ENCODE measurements at regions not wholly inside any gene's neighbourhood (a gene's known extent, or its start where the extent isn't known, plus 50 kb on each side); places are given as distances from the start of the nearest gene placed in this dataset.
"Not testable (repeated sequence)": the region's sequence is repeated elsewhere in the genome, so short reads cannot be mapped to it uniquely, and the experiment has no call there.

DNA sequence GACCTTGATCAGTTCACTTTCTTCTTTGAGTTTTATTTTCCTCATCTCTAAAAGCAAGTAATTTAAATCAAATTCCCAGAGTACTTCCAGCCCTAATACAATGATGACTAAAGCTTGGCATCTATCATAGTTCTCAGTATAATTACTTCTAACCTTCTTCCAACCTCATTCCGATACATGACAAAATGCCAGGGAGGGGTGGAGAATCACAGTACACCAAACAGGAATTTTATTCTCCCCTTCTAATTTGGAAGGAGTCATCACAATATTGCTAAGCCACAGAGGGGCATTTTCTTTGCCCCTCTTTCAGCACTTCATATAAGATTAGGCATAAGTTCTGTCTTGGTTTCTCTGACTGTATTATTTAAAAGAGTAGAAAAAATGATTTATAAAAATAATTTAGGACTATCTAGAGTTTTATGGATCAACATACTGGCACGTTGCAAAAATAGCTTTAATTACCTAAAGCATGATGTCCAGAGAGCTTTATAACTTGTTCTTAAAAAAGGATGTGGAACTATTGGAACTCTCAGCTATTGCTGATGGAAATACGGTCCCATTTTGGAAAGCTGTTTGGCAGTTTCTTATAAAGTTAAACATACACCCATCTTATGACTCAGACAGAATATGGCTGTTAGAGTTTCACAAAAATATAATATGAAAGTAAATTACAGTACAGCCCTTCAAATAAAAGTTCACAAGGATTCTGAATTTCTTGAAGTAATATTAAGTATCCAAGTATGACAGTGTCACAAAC is 86.9 kb upstream of the UBE2E2 start:
- DNase-seq: no peak

- no peak for DNase-seq
Measured at GRCh38 chr3:23117856-23118255, 85.3 kb upstream of the UBE2E2 start.

DNA sequence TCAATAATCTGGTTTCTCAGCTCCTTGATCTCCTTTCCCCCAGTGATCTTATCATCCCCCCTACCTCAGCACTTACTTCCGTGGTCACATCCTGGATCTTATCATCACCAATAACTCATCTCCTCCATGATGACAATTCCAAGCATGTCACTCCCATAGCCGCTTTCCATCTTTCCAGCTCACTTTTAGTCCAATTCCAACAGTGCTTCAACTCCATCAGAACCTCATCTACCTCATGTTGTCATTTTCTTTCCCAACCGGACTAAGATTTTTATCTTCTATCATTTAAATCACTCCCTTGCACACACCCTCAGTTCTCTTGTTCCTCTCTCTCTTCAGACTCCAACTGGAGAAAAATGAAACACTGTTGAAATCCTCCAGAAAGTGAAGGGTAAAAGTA is 75.9 kb upstream of the UBE2E2 start:
- DNase-seq: no peak

DNA sequence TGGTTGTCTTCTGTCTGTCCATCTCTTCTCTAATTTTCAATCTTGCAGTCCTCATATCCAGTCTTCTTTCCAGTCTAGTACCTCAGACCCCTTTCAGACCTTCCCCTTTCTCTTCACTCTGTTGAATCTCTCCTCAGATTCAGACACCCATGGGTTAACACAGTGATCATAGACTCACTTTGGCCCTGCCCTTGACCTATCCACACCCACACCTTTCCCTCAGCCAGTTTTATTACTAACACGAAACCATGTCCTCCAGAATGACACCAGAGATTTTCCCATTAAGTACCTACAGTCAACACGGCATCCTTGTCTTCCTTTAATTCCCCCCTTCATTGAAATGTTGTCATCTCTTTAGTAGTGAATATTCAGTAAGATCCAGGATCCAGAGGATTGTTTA is 74.5 kb upstream of the UBE2E2 start:
- no peak for DNase-seq

DNA sequence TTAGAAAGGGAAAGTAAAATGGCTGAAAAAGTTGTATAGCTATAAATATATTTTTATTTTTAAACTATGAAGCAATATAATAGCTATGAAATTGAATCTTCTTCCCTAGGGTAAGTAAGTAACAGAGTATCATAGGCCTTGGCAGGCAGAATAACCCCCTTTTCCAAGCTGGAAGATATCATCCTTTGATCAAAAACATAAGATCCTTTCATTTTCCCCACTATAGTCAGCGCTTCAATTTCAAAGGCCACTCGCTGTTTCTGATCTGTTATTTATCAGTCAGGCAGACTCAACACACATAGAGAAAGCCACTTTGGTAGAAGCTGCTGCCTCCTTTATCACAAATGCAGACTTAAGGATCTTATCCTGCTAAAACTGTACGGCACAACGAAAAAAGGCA is 74.0 kb upstream of the UBE2E2 start:
- DNase-seq: no peak

GRCh38 chr3:23129817-23130216 is 73.3 kb upstream of the UBE2E2 start:
- DNase-seq: no peak

DNA sequence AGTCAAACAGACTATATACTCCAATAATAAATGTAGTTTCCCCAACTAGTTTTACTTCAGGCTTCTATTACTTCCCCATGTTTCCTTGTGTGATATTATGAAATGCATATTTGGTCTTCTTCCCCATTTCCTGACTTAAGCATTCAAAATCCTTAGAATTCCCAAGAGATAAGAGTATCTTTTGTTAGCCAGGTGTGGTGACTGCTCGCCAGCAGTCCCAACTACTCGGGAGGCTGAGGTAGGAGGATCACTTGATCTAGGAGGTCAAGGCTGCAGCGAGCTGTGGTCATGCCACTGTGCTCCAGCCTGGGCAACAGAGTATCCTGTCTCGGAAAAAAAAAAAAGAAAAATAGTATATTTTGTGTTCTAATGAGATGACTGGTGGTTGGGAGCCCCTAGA is 72.7 kb upstream of the UBE2E2 start:
- DNase-seq: no peak

DNA sequence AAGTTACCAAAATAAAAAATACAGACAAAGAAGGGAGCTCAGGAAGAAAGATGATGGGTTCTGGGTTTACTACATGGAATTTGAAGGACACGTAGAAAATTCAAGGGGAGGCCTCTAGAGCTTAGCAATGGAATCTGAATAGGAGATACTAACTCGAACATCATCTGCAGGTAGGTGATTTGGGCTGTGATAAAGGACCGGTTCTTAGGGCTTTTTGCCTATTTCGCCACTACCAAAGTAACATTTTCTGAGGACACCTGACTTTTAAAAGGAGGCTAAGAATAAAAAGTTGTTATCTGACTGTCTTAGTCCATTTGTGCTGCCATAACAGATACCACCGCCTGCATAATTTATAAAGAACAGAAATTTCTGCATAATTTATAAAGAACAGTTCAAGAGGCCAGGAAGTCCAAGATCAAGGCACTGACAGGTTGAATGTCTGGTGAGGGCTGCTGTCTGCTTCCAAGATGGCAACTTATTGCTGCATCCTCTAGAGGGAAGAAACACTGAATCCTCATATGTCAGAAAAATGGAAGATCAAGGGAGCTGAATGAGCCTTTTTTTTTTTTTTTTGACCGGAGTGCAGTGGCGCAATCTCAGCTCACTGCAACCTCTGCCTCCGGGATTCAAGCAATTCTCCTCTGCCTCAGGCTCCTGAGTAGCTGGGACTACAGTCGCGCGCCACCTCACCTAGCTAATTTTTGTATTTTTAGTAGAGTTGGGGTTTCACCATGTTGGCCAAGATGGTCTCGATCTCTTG is 67.9 kb upstream of the UBE2E2 start:
- no peak for DNase-seq

DNA sequence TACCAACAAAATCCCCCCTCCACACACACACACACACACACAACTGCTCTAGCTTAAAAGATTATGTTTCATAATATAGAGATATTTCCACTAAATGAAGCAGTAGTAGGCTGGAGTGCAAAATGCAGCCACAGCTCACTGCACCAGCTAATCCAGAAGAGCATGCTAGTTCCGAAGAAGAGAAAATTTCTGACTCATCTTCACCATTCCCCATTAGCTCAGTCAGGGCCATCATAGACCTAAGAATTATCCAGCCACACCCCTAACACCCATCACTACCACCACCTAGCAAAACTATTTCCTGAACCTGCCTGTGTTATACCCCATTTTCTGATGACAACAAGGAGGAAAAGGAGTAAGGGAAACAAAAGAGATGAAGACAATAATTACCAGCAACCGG is 67.1 kb upstream of the UBE2E2 start:
- DNase-seq: no peak

DNA sequence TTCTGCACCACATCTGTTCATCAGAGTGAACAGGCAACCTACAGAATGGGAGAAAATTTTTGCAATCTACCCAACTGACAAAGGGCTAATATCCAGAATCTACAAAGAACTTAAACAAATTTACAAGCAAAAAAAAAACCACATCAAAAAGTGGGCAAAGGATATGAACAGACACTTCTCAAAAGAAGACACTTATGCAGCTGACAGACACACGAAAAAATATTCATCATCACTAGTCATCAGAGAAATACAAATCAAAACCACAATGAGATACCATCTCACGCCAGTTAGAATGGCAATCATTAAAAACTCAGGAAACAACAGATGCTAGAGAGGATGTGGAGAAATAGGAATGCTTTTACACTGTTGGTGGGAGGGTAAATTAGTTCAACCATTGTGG is 59.1 kb upstream of the UBE2E2 start:
- DNase-seq: not testable (repeated sequence)

DNA sequence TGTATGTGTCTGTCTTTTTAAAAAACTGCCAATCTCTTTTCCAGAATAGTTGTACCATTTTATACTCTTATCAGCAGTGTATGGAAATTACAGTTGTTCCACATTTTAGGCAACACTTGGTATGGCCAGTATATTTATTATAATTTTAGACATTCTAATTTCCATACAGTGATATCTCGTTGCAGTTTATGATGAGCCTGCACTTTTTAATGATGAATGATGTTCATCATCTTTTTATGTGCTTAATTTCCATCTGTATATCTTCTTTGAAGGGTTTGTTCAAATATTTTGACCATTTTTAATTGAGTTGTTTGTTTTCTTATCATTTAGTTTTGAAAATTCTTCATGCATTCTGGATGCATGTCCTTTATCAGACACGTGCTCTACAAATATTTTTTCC is 57.0 kb upstream of the UBE2E2 start:
- DNase-seq: no peak

GRCh38 chr3:23152989-23153388 is 50.1 kb upstream of the UBE2E2 start:
- DNase-seq: no peak

Data from T1000 (cell line).